ENCODE measurements at regions not wholly inside any gene's neighbourhood (a gene's known extent, or its start where the extent isn't known, plus 50 kb on each side); places are given as distances from the start of the nearest gene placed in this dataset.
A peak's percentile ranks its signal among the peaks of the same experiment; 100 is the strongest.

DNA sequence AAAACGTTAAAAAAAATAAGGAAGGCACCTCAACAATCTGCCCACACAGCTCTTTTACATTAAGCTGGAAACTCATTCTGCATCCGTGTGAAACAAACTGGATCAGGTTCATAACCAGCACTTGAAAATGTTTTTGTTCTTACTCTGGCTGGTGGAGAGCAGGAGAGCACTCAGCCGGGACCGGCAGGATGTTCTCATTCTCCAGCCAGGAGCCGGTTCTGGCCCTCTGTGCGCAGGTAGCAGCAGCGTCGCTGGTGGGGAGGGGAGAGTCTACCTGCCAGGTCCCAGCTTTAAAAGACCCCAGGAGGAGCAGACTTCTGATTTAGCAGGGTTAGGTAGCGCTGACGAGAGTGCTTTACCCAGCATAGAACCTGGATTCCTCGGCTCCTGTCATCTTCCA lies 834.9 kb upstream of the SALL3 start:
- no peak for DNase-seq

DNA sequence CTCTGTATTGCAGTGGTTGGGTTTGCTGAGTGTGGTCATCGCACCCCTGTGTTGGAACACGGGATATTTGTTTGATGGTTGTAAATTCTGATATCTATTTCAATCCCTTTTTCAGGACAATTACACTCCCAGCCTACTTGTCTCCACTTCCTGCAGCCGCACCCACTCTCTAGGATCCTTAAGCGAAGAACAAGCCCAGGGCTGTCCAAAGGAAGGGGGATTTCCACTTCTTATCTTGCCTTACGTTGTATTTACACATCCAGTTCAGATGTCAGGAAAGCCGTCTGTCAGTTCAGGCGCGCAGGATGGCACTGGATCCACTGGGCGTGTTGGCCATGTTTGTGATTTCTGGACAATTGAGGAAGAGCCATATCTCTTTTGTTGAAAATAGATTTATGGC lies 834.5 kb upstream of the SALL3 start:
- DNase-seq, result no peak

DNA sequence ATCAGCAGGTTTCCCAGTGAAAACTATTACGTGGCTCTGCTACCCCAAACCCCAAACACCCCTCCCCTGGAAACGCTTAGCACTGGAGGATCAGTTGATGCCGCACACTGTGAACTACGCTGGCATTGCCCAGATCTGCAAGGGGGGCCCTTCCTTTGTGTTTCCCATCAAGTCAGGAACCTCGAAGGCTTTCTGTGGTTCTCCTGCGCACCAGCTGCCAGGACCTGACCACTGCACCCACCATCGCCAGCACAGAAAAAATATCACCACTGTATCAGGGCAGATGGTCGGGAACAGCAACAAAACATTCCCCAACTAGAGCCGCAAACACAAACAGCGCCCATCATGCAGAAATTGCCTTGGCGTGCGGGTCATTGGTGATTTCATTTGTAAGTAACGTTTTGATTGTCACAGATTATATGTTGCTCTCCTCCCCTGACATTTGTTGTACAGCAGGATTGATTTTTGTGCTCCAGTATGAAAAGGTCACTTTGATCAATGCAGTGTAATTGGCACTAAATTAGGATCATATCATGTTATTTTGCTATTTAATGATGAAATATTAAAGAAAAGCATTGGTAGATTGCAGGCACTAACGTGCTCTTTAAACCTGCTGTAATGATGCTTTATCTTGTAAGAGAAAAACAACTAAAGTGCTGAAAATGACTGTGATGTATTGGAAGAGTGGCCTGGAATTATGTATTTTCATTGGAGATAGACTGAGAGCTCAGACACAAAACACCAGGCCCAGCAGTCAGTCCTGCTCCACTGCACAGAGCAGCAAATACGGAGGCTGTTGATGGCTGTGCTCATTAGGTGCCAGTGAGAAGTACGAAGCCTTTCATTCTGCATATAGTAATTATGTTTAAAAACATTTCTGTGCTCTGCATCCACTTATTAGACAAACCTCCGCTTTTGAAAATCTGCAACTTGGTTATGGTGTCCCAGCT lies 833.2 kb upstream of the SALL3 start:
- no peak for DNase-seq

DNA sequence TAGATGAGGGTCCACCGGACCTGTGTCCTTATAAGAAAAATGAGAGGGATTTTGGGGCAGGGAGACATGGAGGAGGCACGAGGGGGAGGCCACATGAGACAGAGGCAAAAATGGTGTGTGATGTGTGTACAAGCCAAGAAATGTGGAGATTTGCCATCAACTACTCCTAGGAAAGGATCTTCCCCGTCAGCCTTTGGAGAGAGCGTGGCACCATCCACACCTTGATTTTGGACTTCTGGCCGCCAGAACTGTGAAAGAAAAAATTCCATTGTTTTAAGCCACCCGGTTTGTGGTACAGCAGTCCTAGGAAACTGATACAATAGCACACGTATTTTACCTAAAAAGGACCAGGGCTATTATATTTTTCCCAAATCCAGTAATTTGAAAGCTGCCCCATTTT lies 829.0 kb upstream of the SALL3 start:
- no peak for DNase-seq

DNA sequence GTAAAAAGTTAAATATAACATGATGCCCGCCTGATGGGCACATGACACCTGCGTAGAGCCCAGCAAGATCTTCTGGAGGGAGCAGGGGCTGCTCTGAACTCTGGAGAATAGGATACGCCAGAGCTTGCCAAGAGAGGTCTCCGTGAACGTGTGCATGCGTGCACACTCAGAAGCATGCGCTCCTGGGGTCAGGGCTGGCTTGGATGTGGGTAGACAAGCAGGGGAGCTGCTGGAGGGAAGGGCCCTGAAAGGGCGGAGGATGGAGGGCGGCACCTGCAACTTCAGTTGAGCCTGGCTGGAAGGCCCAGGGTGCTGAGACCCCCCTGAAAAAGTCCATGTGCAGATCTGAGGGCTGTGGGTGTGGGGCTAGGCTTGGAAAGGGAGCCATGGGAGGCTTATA lies 828.4 kb upstream of the SALL3 start:
- DNase-seq, result no peak

DNA sequence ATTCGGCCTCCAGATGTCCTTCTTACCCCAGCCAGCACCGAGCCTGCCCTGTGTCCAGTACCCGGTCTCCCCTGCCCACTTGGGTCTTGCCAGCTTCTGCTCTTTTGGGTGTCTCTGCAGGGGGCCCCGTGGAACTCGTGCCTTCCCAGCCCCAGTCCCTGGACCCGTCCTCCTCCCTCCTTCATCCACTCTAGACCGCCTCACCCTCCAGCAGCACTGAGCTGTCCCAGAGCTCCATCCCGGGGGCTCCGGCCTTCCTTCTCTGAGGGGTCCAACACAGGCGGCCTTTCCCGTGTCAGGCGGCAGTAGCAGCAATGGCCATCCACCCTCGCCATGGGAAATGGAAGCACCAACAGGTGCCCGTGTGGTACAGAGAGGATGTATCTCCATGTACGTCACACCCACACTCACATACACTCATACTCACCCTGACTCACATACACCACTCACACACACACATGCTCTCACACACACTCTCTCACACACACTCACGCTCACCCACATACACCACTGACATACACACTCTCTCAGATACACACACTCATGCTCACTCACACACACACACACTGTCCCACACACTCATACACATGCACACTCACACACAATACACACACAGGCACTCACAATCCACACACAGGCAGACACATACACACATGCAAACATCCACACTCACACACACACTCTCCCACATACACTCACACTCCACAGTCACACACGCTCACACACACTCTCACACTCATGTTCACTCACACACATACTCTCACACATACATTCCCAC lies 827.5 kb upstream of the SALL3 start:
- no peak for DNase-seq

DNA sequence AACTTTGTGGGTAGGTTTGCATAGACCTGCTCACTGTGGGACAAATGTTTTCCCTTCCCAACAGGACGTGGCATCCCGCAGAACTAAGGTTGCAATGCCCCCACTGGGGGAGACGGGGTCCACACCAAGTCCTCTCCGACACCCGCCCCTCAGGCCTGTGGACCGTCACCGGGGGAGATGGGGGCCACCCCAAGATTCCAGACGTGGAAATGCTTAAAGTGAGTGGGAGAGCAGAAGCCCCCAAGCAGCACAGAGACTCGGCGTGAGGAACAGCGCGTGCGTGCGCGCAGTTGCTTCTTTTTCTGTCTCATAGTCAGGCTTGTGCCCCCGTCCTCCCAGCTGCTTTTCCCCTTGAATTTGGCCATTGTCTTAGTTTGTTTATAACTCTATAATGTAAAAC lies 826.3 kb upstream of the SALL3 start:
- no peak for DNase-seq

DNA sequence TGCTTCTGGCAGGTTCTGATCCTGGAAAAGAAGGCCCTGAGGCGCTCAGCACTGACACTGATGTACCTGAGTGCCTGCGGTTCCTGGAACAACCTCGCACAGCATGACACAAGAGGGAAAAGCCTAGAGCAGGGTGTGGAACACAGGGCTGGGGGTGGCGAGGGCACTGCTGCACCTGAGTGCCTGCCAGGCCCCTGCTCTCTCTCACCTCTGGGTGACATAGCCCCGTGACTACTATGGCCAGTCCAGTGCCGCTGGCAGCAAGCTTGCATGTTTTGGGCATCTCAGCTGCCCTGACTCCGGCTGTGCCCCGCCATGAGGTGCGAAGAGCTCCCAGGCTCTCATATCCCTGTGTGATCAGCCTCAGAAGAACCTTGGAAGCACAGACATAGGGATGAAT lies 825.2 kb upstream of the SALL3 start:
- no peak for DNase-seq

DNA sequence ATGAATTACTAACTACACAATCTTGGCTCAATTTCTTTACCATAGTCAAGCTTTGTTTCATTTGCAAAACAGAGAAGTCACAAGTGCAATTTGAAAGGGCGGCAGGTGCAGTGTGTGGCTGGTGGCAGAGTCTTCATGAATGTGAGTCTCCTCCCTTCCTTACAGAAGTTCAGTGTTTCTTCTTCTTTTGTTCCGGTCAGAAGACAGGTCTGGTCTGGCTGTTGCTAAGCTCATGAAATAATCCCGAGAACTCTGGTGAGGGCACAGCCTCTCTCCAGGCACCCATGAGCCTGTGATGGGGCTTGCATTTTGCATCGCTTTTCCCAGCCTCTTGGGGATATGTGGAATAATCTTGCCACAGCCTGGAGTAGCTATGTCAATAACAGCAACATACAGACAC lies 824.8 kb upstream of the SALL3 start:
- no peak for DNase-seq

DNA sequence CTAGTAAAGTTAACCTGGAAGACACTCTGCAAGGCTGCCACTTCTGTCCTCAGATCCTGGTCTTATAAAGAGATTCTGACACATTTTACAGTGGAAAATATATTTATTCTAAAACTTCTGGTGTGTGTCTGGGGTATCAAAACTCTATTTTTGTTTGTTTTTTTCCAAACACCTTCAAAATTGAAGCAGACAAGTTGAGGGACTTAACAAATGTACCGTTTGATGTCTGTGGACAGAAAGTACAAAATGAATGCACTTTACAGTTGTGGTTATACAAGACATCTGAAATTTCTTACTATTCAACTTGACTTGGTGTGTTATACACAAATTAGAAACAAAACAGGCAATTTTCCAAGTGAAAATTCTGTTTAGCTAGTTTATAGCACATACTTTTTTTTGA lies 823.2 kb upstream of the SALL3 start:
- no peak for DNase-seq

DNA sequence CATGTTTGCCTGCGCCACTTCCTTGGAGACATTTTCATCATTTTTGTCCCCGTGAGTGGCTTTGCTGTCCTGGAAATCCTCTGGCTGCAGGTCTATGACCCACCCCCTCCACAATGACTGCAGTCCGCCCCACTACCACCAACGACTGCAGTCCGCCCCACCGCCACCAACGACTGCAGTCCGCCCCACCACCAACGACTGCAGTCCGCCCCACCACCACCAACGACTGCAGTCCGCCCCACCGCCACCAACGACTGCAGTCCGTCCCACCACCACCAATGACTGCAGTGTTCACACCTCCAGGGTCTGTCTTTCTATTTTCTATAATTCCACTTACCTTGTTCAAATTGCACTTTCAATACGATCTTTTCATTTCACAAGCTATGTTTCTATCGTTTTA lies 820.7 kb upstream of the SALL3 start:
- DNase-seq, result no peak

DNA sequence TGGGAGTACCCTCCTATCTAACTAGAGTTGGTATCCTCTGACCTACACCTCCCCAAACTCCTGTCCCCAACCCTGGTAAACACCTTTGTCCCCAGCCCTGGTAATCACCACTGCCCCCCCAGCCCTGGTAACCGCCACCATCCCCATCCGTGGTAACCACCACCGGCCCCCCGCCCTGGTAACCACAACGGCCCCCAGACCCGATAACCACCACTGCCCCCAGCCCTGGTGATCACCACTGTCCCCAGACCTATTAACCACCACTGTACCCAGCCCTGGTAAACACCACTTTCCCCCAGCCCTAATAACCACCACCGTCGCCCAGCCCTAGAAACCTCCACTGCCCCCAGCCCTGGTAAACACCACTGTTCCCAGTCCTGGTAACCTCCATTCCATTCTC lies 820.2 kb upstream of the SALL3 start:
- no peak for DNase-seq

DNA sequence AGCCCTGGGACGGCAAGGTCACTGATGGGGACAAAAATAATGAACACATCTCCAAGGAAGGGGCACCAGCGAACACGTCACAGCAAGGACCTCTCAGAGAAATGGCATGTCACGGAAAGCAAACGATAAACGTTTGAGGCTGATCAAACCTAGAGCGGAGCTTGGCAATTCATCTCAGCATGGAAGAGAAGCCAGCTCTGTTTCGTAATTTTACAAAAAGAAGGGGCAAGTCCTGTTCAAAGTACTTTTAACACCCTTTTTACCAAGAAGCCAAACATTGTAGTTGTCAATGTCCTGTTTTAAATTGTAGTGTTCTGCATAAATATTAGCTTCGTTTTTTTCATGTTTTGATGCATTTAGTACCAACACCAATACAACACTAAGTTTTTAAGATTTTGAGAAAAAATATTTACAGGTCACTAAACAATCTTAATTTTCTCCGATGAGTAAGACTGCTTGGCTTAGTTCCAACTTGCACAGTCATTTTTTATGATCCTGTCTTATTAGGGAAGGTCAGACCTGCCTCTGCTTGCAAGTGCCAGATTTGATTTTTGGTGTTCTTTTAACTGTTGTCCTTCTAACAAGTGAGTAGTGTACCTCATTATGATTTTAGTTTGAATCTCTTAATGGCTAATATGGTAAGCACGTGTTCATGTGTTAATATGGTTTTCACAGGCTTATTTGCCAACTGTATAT lies 818.5 kb upstream of the SALL3 start:
- no peak for DNase-seq

DNA sequence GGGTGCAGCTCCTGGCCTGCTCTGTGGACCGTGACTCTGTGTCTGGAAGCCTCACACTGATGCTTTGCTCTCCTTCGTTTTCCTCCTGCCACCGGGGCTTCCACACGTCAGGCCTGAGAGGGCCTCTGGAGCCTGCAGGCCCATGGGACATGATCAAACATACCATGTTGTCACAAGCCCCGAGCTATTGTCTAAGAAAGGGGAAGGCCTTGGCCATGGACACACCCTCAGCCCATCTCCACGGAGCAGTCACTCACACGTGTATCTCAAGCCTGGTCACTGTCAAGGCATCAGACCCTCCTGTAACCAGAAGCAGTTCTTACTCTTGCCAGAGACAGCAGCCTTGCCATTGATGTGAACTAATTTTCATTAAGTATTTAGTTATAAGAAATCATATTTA lies 814.1 kb upstream of the SALL3 start:
- no peak for DNase-seq

DNA sequence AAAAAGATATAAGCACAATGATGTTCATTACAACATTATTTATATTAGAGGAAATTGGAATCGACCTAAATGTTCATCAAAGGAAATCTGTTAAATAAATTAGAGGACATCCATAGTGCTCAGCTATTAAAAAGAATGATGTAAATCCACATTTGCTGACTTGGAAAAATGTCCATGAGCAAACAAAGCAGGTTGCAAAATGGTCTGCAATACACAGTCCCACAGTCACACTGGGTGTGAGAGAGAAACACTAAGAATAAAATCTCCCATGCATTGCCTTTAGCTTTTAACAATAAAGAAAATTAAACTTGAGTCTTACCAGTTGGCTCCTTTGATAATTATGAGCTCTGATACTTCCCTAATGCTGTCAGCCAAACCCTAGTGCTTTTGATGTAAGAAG lies 811.1 kb upstream of the SALL3 start:
- no peak for DNase-seq

DNA sequence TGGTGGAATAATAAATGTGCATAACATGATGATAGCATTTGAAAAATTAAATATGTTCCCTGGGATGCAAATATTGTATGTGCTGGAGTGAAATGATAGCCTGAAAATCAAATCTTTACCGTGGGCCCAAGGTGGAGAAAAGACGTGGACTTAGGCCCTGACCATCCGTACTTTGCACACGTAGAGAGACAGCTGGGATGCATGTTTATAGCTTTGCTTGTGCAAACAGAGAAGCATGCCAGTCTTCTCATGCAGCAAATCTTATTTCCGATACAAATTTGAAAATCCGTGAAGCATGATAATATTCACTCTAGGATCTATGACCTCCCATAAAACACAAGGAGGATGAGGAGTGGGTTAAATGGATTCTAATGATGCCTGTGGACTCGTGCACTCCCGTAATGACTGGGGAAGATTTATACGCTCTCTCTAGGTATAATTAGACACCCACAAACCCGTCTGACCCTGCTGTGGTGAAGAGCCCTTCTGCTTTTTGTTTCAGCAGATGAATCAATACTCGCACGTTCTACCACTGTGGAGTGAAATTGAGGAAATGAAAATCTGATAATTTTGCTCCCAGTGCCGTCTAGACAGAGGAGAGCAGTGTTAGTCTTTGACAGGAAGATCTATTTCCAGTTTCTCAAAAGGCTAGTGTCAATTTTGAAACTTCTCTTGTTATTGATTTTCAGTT lies 810.3 kb upstream of the SALL3 start:
- DNase-seq, result peak in 1 of 56 donors; percentile 15

DNA sequence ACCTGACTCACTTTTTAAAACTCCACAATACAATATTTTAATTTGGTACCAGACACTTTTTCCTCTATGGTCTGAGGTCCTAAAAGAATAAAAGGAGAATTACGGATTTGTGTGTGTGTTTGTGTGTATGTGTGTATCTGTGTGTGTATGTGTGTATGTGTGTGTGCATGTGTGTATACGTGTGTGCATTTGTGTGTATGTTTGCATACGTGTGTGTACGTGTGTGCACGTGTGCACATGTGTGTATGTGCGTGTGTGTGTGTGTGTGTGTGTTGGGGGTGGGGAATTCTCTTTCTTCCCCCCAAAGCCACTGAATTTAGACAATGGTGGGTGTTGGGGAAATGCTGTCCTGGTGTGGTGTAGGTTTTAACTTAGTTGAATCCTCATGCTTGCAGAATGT lies 807.7 kb upstream of the SALL3 start:
- no peak for DNase-seq

DNA sequence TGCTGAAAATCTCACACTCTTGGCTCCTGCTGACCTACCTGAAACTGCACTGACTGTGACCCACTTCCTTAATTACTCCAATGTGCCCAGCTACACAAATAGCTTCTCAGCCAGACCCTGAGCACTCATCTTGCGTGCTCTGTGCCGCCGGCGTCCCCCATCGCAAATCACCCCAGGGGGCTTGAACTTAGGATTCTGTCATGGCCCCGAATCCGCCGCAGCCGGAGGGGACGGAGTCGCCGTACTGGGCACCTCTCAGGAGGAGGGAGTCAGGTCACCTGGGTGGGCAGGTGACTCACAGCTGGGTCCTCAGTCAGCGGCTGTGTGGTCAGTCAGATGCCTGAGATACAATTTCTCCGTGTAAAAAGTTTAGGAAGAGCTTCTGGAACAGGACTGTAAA lies 804.9 kb upstream of the SALL3 start:
- DNase-seq, result peak in 1 of 56 donors; percentile 8

DNA sequence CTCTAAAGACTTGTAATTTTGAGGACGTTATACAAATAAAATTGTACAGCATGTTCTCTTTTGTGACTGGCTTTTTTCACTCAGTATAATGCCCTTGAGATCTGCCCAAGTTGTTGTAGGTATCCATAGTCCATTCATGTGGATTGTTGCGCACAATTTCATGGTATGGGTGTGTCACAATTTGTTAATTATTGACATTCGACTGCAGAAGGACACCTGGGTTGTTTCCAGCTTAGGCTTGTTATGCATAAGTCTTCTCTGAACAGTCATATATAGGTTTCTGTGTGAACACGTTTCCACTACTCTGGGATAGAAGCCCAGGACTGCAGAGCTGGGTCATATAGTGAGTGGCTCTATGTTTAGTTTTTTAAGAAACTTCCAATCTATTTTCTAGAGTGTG lies 800.8 kb upstream of the SALL3 start:
- no peak for DNase-seq

DNA sequence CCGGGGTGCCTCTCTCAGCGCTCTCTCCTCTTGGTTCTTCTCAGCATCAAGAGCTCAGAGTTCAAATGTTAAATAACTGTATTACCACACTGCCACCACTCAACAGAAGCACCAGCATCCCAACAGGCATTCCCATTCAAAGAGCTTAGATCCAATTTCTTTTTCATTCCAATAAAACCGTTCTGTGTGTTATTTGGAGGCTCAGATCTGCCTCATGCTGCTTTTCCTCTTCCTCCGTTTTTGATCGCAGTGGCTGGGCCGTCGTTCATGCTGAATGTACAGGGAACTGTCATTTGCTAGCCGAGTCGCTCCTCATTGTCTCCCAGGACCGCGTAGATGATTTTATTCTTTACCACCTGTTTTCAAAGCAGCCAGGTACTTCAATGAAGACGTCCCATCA lies 798.9 kb upstream of the SALL3 start:
- DNase-seq, result no peak

DNA sequence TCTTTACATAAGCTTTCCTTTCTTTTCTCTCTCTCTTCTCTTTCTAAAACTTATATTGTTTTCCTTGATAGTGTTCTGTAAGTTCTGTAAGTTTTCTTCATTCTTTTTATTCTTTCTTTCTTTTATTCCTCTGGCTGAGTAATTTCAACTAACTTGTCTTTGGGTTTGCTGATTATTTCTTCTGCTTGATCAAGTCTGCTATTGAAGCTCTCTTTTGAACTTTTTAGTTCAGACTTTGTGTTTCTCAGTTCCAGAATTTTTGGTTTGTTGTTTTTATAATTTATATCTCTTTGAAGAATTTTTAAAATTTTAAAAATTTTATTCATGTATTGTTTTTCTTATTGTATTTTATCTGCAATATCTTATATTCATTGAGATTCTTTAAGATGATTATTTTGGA lies 795.8 kb upstream of the SALL3 start:
- DNase-seq, result no peak

DNA sequence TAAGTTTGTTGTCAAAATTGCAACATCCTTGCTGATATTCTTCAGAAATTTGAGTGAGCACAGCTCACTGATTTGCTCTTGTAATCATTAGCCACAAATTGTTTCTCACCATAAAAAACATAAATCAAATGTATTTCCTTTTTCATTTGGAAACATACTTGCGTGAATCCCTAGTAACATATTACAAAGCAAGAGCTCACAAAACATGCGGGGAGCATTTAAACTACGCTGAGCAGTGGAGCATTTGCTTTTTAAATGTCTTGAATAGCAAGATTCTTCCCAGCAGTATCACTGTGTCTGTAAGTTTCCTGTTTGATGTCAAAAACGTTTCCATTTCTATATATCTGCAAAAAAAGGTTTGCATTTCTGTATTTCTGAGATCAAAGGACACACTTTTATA lies 788.3 kb upstream of the SALL3 start:
- DNase-seq, result no peak
